ENCODE measurements at regions not wholly inside any gene's neighbourhood (a gene's known extent, or its start where the extent isn't known, plus 50 kb on each side); places are given as distances from the start of the nearest gene placed in this dataset.

DNA sequence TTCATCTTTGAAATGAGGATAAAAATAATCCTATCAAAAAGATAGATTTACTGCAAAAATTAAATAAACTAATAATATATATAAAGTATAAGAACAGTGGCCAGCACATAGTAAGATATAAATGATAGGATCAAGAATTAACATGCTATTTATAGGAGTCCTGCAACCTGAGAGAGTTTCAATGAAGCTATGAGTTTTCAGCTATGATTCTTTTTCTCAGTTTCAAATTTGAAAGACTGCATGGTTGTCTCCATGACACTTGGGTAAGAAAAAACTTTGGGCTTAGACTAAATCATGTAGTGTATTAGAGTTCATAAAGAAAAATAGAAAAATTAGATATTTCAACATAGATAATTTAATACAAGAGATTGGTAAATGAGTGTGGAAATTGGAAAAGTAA, 817.8 kb upstream of the KIF2B start:
- no peak overlapping the region for H3K4me3 ChIP-seq (ENCODE audit: low read depth in 2 of 2, low read length in 1 of 2)
- H3F3A ChIP-seq (replicated peaks; ENCODE audit: insufficient read depth) = no peaks in the 10 kb centered on the region
- POLR2A ChIA-PET = no interaction called here

More for the DNA sequence above, 817.8 kb upstream of the KIF2B start:
- Histone ChIP-seq H3K9me2 (0 out of 2 replicates have a peak, but pooled peaks cover 3% of the 10 kb centered on the region), H3K79me2 (ENCODE audit: insufficient read depth) (no peaks in the 10 kb centered on the region), H3K27me3 (ENCODE audit: insufficient read depth) (no peaks in the 10 kb centered on the region), H3K9me3 (peaks cover 10% of the 10 kb centered on the region; the same call in 1 of the 2 replicates), H4K20me1 (ENCODE audit: insufficient read depth) (no peaks in the 10 kb centered on the region), H3K36me3 (replicated peaks in 1 of 2; ENCODE audit: control insufficient read depth in 1 of 2, insufficient read depth in 2 of 2, low read length in 1 of 2) (no peaks in the 10 kb centered on the region), H3K4me1 (ENCODE audit: control insufficient read depth in 1 of 2, insufficient read depth in 2 of 2, low read depth in 1 of 2, low read length in 1 of 2) (no peaks in the 10 kb centered on the region), H2AFZ (ENCODE audit: low read depth) (no peak overlapping the region), H3K4me2 (no peak overlapping the region), H3K27ac (ENCODE audit: low read depth in 2 of 2, low read length in 1 of 2) (no peak overlapping the region), H3K9ac (no peak overlapping the region)
- no peak for DNase-seq
- no peak for TF ChIP-seq ELF1 (IDR thresholded peaks at IDR 0.05)
- TF ChIP-seq FOXM1 (IDR thresholded peaks at IDR 0.05; ENCODE audit: low read depth) = no peak
- TF ChIP-seq MXI1 (IDR thresholded peaks at IDR 0.05; ENCODE audit: low read depth, low read length) = no peak
- no peak for TF ChIP-seq RFX5 (IDR thresholded peaks at IDR 0.05; ENCODE audit: low read length)
- TF ChIP-seq, protein P1, sequence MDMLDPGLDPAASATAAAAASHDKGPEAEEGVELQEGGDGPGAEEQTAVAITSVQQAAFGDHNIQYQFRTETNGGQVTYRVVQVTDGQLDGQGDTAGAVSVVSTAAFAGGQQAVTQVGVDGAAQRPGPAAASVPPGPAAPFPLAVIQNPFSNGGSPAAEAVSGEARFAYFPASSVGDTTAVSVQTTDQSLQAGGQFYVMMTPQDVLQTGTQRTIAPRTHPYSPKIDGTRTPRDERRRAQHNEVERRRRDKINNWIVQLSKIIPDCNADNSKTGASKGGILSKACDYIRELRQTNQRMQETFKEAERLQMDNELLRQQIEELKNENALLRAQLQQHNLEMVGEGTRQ (IDR thresholded peaks at IDR 0.05; ENCODE audit: borderline replicate concordance, low read depth, low read length) = no peak
- no peak for TF ChIP-seq EP300 (IDR thresholded peaks at IDR 0.05; ENCODE audit: borderline replicate concordance in 1 of 2, low read depth in 1 of 2, low read length in 1 of 2)
- TF ChIP-seq EZH2phosphoT487 (IDR thresholded peaks at IDR 0.05; ENCODE audit: borderline replicate concordance, low read depth) = no peak
- TF ChIP-seq IRF3 (IDR thresholded peaks at IDR 0.05; ENCODE audit: low read depth, low read length) = no peak
- no peak for TF ChIP-seq FOSL2 (IDR thresholded peaks at IDR 0.05; ENCODE audit: borderline replicate concordance, low read depth)
- no peak for TF ChIP-seq TCF12 (IDR thresholded peaks at IDR 0.05)
- no peak for TF ChIP-seq POLR2AphosphoS5 (IDR thresholded peaks at IDR 0.05; ENCODE audit: low read depth, low read length)
- TF ChIP-seq CHD2 (IDR thresholded peaks at IDR 0.05; ENCODE audit: low read length, partially characterized antibody) = no peak
- TF ChIP-seq MAX (IDR thresholded peaks at IDR 0.05; ENCODE audit: low read depth) = no peak
- TF ChIP-seq MEF2A (IDR thresholded peaks at IDR 0.05; ENCODE audit: borderline replicate concordance, low read depth) = no peak
- TF ChIP-seq, protein P2, sequence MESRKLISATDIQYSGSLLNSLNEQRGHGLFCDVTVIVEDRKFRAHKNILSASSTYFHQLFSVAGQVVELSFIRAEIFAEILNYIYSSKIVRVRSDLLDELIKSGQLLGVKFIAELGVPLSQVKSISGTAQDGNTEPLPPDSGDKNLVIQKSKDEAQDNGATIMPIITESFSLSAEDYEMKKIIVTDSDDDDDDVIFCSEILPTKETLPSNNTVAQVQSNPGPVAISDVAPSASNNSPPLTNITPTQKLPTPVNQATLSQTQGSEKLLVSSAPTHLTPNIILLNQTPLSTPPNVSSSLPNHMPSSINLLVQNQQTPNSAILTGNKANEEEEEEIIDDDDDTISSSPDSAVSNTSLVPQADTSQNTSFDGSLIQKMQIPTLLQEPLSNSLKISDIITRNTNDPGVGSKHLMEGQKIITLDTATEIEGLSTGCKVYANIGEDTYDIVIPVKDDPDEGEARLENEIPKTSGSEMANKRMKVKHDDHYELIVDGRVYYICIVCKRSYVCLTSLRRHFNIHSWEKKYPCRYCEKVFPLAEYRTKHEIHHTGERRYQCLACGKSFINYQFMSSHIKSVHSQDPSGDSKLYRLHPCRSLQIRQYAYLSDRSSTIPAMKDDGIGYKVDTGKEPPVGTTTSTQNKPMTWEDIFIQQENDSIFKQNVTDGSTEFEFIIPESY (IDR thresholded peaks at IDR 0.05; ENCODE audit: borderline replicate concordance, low read depth) = no peak
- TF ChIP-seq, protein P3, sequence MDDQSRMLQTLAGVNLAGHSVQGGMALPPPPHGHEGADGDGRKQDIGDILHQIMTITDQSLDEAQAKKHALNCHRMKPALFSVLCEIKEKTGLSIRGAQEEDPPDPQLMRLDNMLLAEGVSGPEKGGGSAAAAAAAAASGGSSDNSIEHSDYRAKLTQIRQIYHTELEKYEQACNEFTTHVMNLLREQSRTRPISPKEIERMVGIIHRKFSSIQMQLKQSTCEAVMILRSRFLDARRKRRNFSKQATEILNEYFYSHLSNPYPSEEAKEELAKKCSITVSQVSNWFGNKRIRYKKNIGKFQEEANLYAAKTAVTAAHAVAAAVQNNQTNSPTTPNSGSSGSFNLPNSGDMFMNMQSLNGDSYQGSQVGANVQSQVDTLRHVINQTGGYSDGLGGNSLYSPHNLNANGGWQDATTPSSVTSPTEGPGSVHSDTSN (IDR thresholded peaks at IDR 0.05) = no peak
- no peak for TF ChIP-seq TAF1 (IDR thresholded peaks at IDR 0.05; ENCODE audit: borderline replicate concordance, low read depth, low read length)
- CTCF ChIA-PET = interaction anchor here (1.8 kb wide), 1 partner anchor 8 kb away, joined by 6 read pairs; no protein-coding TSS in a partner anchor
